Natural killer cell (primary cell): ENCODE measurements at regions not wholly inside any gene's neighbourhood (a gene's known extent, or its start where the extent isn't known, plus 50 kb on each side); places are given as distances from the start of the nearest gene placed in this dataset.

ENCODE experiments used
- ATAC-seq, 3 donors: fragments of 150-1000 bp in 2 of 3; fragments of 200-7000 bp in 1 of 3; cut with Tn5 transposase; 1 replicate in 1 of 3; 2 replicates in 2 of 3; pipeline ENCODE4 v1.10.0; 2021; ENCODE audit warnings: mild to moderate bottlenecking in 2 of 3, moderate library complexity in 2 of 3
- DNase-seq, 2 donors: peaks; one replicate each; pipeline versions ENCODE4 v3.0.0 to v3.0.0-alpha.2; 2013 to 2021; ENCODE audit warnings: mixed read lengths in 1 of 2
- H3K27ac ChIP-seq: one replicate; pipeline ENCODE4 v1.5.1; 2013; ENCODE audit warnings: mild to moderate bottlenecking, low read length
- H3K27me3 ChIP-seq: one replicate; pipeline ENCODE4 v1.6.1; 2013; ENCODE audit warnings: low read length; ENCODE audit not compliant: control insufficient read depth, insufficient read depth
- H3K36me3 ChIP-seq: one replicate; pipeline ENCODE4 v1.6.1; 2013; ENCODE audit warnings: low read length; ENCODE audit not compliant: control insufficient read depth, insufficient read depth
- H3K4me1 ChIP-seq: one replicate; pipeline ENCODE4 v1.6.1; 2013; ENCODE audit warnings: low read length; ENCODE audit not compliant: control insufficient read depth, insufficient read depth
- H3K4me3 ChIP-seq: one replicate; pipeline ENCODE4 v1.5.1; 2013; ENCODE audit warnings: low read length
- H3K9me3 ChIP-seq: one replicate; pipeline ENCODE4 v1.6.1; 2013; ENCODE audit warnings: low read length; ENCODE audit not compliant: control insufficient read depth, insufficient read depth
- H3K27ac Mint-ChIP-seq, 2 donors: one replicate each; pipeline ENCODE4 v1.8.0; 2022; ENCODE audit warnings: mild to moderate bottlenecking in 2 of 2, mixed read lengths in 2 of 2, moderate library complexity in 1 of 2
- H3K27me3 Mint-ChIP-seq, 2 donors: one replicate each; pipeline ENCODE4 v1.8.0; 2022; ENCODE audit warnings: low read depth in 2 of 2, mixed read lengths in 2 of 2
- H3K36me3 Mint-ChIP-seq: one replicate; pipeline ENCODE4 v1.8.0; 2022; ENCODE audit warnings: mixed read lengths
- H3K4me1 Mint-ChIP-seq, 2 donors: one replicate each; pipeline ENCODE4 v1.8.0; 2022; ENCODE audit warnings: mixed read lengths in 2 of 2
- H3K4me3 Mint-ChIP-seq: one replicate; pipeline ENCODE4 v1.8.0; 2022; ENCODE audit warnings: mild to moderate bottlenecking, moderate library complexity, mixed read lengths
- H3K9me3 Mint-ChIP-seq, 2 donors: one replicate each; pipeline ENCODE4 v1.8.0; 2022; ENCODE audit warnings: mixed read lengths in 2 of 2
- CTCF ChIP-seq: fragments of 200-600 bp; IDR thresholded peaks from one replicate; pipeline ENCODE4 v1.8.0; 2022; ENCODE audit warnings: antibody characterized with exemption
- WGBS: methylation state at CpG from one replicate; pipeline ENCODE4 v1.1.7; 2013; ENCODE audit warnings: missing lambda C conversion rate; ENCODE audit not compliant: insufficient coverage; 5-methylcytosine and 5-hydroxymethylcytosine counted together
- intact Hi-C: fragments of 100-400 bp; cut with micrococcal nuclease; formaldehyde crosslinking; loops from one replicate; pipeline ENCODE4 v1.14.2; 2022

- H3K36me3 ChIP-seq = no peaks in the 10 kb centered on the region
- intact Hi-C loops = no loop called here
- Mint-ChIP-seq H3K36me3 (no peaks in the 10 kb centered on the region), H3K27ac (no peak overlapping the region), H3K27me3 (no peaks in the 10 kb centered on the region), H3K4me3 (no peak overlapping the region), H3K4me1 (peaks cover 6 to 12% of the 10 kb centered on the region in 2 donors), H3K9me3 (no peaks in the 10 kb centered on the region)
- H3K4me1 ChIP-seq = no peaks in the 10 kb centered on the region
- no peak for TF ChIP-seq CTCF
- no peaks in the 10 kb centered on the region for H3K27me3 ChIP-seq
- H3K9me3 ChIP-seq = peaks cover 2% of the 10 kb centered on the region
- no peak overlapping the region for H3K4me3 ChIP-seq
- H3K27ac ChIP-seq = no peak overlapping the region
- DNase-seq (no peak), ATAC-seq (no peak)
These were observed 299.1 kb upstream of the AMIGO2 start for GRCh38 chr12:47378907-47379306.

- Mint-ChIP-seq H3K4me1 (peaks cover 9 to 15% of the 10 kb centered on the region in 2 donors), H3K27ac (no peak overlapping the region), H3K9me3 (no peaks in the 10 kb centered on the region), H3K4me3 (no peak overlapping the region), H3K27me3 (no peaks in the 10 kb centered on the region), H3K36me3 (no peaks in the 10 kb centered on the region)
- Histone ChIP-seq H3K9me3 (peaks cover 2% of the 10 kb centered on the region), H3K36me3 (no peaks in the 10 kb centered on the region), H3K27ac (no peak overlapping the region), H3K27me3 (no peaks in the 10 kb centered on the region), H3K4me3 (no peak overlapping the region), H3K4me1 (no peaks in the 10 kb centered on the region)
- intact Hi-C loops = no loop called here
- ATAC-seq (no peak), DNase-seq (no peak)
- no peak for TF ChIP-seq CTCF
- 90% methylated on average over 2 of the region's 3 CpGs for WGBS
These were observed 298.4 kb upstream of the AMIGO2 start for GRCh38 chr12:47378222-47378582.

- DNase-seq (no peak), ATAC-seq (no peak)
- H3K4me3 Mint-ChIP-seq = no peak overlapping the region
- H3K4me3 ChIP-seq = no peak overlapping the region
- 92% methylated on average over 12 of the region's 12 CpGs for WGBS
- H3K9me3 ChIP-seq = peaks cover 2% of the 10 kb centered on the region
- no peaks in the 10 kb centered on the region for H3K27me3 Mint-ChIP-seq
- H3K4me1 Mint-ChIP-seq = peaks cover 15 to 20% of the 10 kb centered on the region in 2 donors
- no peaks in the 10 kb centered on the region for H3K4me1 ChIP-seq
- no peaks in the 10 kb centered on the region for H3K9me3 Mint-ChIP-seq
- no peak overlapping the region for H3K27ac ChIP-seq
- H3K27ac Mint-ChIP-seq = no peak overlapping the region
- H3K36me3 Mint-ChIP-seq = no peaks in the 10 kb centered on the region
- no peaks in the 10 kb centered on the region for H3K36me3 ChIP-seq
- no peaks in the 10 kb centered on the region for H3K27me3 ChIP-seq
- no peak for TF ChIP-seq CTCF
- intact Hi-C loops = no loop called here
These were observed 297.9 kb upstream of the AMIGO2 start for GRCh38 chr12:47377414-47378221.

GRCh38 chr12:47376927-47377326 lies 297.2 kb upstream of the AMIGO2 start:
- Mint-ChIP-seq H3K27me3 (no peaks in the 10 kb centered on the region), H3K9me3 (no peaks in the 10 kb centered on the region), H3K4me3 (no peak overlapping the region), H3K4me1 (peaks cover 20 to 22% of the 10 kb centered on the region in 2 donors), H3K36me3 (no peaks in the 10 kb centered on the region), H3K27ac (no peak overlapping the region)
- Histone ChIP-seq H3K9me3 (peaks cover 2% of the 10 kb centered on the region), H3K36me3 (no peaks in the 10 kb centered on the region), H3K4me3 (no peak overlapping the region), H3K27ac (no peak overlapping the region), H3K27me3 (no peaks in the 10 kb centered on the region), H3K4me1 (no peaks in the 10 kb centered on the region)
- TF ChIP-seq CTCF = no peak
- 89% methylated on average over 5 of the region's 6 CpGs for WGBS
- ATAC-seq = no peak
- no peak for DNase-seq
- intact Hi-C loops = no loop called here
